CD4-positive, alpha-beta T cell treated with Interferon alpha-2 for 1 hour (primary cell): ENCODE measurements at regions not wholly inside any gene's neighbourhood (a gene's known extent, or its start where the extent isn't known, plus 50 kb on each side); places are given as distances from the start of the nearest gene placed in this dataset.

ENCODE experiments used
- DNase-seq, 2 donors: peaks; one replicate each; pipeline ENCODE4 v3.0.0-alpha.2; 2020 to 2022

- no peak for DNase-seq
These were observed 166.0 kb upstream of the MDFIC start for GRCh38 chr7:114755856-114756255.

GRCh38 chr7:114758661-114759227 is 163.2 kb upstream of the MDFIC start:
- no peak for DNase-seq

GRCh38 chr7:114759347-114760062 is 162.4 kb upstream of the MDFIC start:
- DNase-seq = no peak

- no peak for DNase-seq
These were observed 161.4 kb upstream of the MDFIC start for GRCh38 chr7:114760477-114760876.

GRCh38 chr7:114761973-114762372 is 159.9 kb upstream of the MDFIC start:
- DNase-seq = no peak

GRCh38 chr7:114765331-114766040 is 156.4 kb upstream of the MDFIC start:
- DNase-seq = no peak

GRCh38 chr7:114766041-114766356 is 155.9 kb upstream of the MDFIC start:
- DNase-seq = no peak

- no peak for DNase-seq
These were observed 144.6 kb upstream of the MDFIC start for GRCh38 chr7:114777288-114777687.

- DNase-seq = no peak
These were observed 138.4 kb upstream of the MDFIC start for GRCh38 chr7:114783508-114783907.

- DNase-seq = no peak
These were observed 137.7 kb upstream of the MDFIC start for GRCh38 chr7:114784177-114784576.

GRCh38 chr7:114784746-114785145 is 137.1 kb upstream of the MDFIC start:
- no peak for DNase-seq

- DNase-seq = no peak
These were observed 136.4 kb upstream of the MDFIC start for GRCh38 chr7:114785496-114785895.

GRCh38 chr7:114786455-114786854 is 135.4 kb upstream of the MDFIC start:
- no peak for DNase-seq

- no peak for DNase-seq
These were observed 134.3 kb upstream of the MDFIC start for GRCh38 chr7:114787556-114787955.

GRCh38 chr7:114788706-114789105 is 133.2 kb upstream of the MDFIC start:
- no peak for DNase-seq

- no peak for DNase-seq
These were observed 132.7 kb upstream of the MDFIC start for GRCh38 chr7:114789161-114789560.

GRCh38 chr7:114789871-114790311 is 132.0 kb upstream of the MDFIC start:
- no peak for DNase-seq

GRCh38 chr7:114790521-114790920 is 131.4 kb upstream of the MDFIC start:
- DNase-seq = no peak

GRCh38 chr7:114791771-114792170 is 130.1 kb upstream of the MDFIC start:
- no peak for DNase-seq

- DNase-seq = no peak
These were observed 128.6 kb upstream of the MDFIC start for GRCh38 chr7:114793155-114793845.

- DNase-seq = no peak
These were observed 126.4 kb upstream of the MDFIC start for GRCh38 chr7:114795475-114795874.

- DNase-seq = no peak
These were observed 122.3 kb upstream of the MDFIC start for GRCh38 chr7:114799628-114800028.

- no peak for DNase-seq
These were observed 119.3 kb upstream of the MDFIC start for GRCh38 chr7:114802632-114803031.
